GM18907 (cell line): ENCODE measurements at regions not wholly inside any gene's neighbourhood (a gene's known extent, or its start where the extent isn't known, plus 50 kb on each side); places are given as distances from the start of the nearest gene placed in this dataset.

Experiments used
- ATAC-seq: cut with Tn5 transposase; IDR thresholded peaks from one replicate; pipeline ENCODE4 v1.9.1; 2021; ENCODE audit warnings: mild to moderate bottlenecking, moderate library complexity; ENCODE audit not compliant: unreplicated experiment

DNA sequence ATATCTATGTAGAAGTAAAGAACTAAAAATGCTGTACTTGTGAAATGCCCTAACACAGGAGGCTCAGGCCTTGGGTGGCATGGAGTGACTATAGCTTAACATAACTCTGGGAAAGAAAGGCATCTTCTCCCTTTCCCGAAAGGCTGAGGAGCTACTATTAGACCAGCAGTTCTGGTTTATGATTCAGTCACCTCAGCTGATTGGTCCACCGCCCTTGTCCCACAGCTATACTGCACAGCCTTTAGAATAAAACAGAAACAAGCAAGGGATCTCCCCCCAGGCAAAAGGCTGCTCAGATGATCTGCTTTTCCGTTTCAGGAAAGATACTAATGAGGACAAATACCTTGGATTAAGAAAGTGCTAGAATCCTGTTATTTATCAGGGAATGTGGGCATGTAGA, 171.3 kb downstream of the SNCA start:
- ATAC-seq, result no peak

DNA sequence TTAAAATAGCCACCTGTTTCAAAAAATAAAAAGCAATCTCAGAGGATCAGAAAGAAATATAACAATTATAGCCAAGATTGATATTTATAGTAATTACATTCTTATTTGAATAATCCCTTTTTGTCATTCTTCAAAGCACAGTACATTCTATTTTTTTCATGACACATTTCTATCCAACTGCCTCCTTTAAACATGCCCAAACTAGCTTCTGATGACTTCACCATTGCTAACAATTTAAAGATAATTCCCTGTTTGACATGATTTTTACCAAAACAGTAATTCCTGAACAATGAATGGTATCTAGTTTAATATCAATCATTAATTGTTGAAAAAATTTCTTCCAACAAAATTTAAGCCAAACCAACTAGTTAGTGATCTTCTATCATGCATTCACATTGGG, 172.4 kb downstream of the SNCA start:
- ATAC-seq, result no peak

DNA sequence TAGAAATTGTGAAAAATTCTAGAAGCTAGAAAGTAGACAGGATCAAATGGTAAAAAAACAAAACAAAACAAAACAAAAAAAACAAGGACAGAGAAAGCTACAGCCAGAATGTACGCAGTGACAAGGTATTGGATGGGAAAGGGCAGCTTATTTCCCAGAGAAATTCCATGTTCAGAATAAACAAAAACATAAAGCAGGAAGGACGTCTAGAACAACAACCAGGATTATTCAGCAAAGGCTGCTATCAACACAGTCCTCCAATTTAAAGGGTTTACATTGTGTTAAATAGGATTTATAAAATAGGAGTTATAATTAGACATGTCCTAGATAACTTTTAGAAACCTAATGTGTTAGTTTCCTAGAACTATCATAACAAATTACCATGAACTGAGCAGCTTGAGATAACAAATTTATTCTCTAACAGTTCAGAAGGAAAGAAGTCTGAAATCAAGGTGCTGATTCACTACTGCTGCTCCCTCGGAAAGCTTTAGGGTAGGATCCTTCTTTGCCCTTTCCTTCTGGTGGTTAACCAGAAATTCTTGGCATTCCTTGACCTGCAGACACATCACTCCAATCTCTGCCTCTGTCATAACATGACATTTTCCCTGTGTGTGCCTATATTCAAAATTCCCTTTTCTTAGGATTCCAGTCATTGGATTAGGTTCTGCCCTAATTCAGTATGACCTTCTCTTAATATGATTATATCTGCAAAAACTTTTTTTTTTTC, 175.6 kb downstream of the SNCA start:
- no peak for ATAC-seq

DNA sequence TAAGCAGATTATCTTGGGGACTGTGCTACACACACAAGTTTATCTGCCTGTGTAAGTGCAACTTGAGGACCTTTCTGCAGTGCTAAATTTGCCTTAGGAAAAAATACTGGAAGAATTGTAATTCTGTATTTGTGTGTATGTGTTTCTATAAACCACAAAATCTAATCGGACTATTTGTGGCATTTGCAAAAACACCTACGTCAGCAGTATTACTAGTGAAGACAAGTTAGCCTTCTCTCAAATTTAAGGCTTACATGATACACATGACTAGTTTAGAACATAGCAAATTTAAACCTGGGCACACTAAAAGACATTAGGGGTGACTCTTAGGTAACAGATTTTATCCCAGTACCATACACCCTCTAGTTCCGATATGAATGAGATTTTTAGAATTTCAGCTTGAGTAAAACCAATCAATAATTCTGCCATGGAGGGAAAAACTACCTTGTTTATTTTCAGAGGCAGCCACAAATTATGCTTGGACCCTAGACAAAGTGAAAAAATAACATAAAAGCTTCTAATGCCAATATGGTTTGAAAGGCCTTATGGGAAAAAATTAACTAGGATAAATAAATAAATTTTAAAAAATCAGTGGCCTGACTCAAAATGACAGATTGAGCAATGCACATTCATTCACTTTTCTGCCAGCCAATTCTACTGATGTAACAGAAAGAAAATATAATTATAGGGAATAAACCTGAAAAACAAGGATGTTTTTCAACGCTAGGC, 176.4 kb downstream of the SNCA start:
- no peak for ATAC-seq

DNA sequence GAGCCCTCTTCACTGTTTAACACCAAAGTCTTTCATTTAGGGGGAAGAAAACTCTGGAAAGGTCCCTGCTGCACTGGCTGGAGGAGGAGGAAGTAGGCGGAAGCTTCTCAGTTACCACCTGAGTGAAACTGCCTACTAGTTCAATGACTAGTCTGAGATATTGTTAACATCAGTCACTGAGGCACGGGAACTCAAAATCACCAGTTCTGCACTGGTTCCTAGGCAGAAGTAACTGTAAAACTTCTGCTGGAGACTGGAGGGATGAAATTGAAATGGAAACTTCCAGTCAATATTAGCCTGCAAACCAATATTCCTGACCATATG, 178.3 kb downstream of the SNCA start:
- peak; percentile 81 for ATAC-seq

DNA sequence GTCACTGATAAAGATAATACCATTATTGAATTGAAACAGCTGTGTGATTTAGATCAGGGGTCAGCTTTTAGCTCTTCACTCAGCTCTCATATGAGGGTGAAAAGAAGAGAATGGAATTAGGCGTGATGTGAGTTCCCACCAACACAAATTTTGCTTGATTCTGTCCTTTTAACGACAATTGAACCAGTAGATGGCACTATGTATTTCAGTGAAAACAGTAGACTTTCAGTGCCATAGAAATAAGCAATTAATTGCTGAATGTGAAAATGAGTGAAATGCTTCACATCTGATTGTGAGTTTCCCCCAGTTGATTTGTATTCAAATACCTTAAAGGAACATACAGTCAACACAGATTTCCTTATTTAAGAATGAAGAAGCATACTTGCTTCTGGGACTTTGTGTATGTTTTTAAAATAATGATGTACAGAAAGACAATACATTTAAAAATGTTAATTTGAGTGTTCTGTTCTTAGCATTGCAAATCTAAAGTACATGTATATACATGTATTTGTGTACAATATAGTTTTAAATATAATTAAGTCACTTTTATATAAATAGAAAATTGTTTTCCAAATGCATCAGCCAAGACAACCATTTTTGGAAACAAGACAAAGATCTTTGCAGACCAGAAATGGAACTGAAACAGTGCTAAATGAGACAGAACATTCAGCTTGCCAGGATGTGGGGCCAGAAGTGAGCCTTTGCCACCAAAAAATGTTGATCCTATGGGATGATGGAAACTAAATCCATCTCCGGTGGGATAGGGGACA, 178.8 kb downstream of the SNCA start:
- ATAC-seq, result peak; percentile 79

DNA sequence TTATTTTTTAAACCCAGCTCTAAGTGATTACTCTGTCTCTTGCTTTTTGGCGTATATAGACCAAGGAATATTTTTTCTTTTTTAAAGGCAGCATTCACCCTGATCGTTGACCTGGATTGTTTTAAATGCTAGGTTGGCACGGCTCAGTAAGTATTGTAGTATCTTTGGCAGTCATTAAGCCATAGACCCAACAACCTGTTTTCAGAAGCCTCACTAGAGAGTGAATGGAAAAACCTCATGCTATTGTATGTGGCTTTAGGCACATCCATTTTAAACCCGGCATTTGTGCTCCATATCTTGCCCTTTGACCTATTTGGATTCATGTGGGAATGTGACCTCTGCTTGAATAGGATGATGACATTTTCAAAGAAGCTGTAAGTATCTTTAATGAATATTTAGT, 183.9 kb downstream of the SNCA start:
- ATAC-seq, result no peak

DNA sequence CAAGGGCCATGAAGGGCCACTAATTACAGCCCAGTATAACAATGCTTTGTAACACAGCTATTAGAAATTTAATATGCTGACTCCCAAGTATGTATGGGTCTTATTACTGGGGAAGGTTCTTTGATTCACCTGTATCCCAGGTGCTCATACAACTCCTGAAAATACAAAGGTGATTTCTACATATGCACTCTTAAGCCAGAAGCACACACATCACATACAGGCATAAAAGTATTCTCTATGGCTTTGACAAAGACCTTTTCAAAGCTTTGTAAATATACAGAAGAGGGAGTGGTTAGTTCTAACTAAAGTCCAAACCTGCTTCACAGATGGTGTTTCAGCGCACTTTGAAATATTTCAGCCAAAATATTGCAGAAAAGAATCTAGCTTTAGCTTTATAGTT, 191.5 kb downstream of the SNCA start:
- ATAC-seq, result no peak

DNA sequence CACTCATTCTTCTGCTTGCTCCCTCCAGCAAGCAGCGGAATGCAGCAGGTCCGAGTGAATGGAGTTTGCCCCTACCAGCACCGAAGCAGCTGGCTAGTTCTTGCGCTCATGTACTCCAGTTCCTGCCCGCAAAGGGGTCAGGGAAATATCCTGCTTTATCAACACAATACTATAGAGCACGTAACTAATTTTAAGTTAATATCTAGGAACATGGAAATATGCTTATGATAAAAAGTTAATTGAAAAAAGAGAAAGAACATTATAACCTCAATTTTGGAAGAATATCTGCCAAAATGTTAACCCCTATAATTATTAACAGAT, 195.6 kb downstream of the SNCA start:
- no peak for ATAC-seq

DNA sequence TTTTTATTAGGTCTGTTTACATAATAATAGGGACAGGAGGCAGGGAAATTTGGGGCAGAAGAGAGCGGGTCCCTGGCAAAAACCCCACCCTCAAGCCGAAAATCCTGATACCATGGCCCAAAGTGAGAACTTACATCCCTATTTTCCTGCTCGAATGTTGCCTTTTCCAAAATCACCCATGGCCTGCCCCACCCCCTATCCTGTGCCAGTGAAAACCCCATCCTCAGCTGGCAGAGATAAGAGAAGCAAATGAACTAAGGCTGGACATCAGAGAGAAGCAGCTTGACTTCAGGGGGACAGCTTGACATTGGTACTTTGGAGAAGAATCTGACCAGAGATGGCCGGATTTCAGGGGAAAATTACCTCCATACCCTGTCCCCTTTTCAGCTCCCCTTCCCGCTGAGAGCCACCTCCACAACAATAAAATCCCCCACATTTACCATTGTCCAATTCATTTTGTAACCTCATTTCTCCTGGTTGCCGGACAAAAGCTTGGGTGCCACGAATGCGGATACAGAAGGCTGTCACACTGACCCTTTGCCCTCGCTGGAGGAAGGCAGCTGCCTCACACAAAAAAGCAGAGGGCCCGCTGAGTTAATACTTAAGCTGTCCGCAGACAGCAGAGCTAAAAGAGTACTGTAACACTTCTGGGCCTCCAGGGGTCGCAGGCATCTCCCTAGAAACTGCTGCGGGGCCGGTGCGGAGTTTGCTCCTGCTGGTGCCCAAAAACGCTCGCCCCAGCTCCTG, 196.2 kb downstream of the SNCA start:
- ATAC-seq, result peak; percentile 65

DNA sequence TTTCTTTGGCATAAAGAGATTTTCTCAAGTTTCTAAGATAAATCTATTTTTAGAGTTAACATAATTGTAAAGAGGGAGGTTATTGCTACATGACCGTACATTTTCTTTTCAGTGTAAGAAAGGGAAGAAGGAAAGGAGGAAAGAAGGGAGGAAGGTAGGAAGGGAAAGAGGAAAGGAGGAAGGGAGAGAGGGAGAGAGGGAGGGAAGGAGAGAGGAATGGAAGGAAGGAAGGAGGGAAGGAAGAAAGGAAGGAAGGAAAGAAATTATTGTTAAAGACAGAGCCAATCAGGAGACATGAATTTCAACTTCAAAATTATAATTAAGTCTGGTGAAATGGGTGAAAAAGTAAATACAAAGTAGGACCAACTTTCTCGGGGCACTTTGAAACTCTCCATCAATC, 197.6 kb downstream of the SNCA start:
- ATAC-seq, result no peak

DNA sequence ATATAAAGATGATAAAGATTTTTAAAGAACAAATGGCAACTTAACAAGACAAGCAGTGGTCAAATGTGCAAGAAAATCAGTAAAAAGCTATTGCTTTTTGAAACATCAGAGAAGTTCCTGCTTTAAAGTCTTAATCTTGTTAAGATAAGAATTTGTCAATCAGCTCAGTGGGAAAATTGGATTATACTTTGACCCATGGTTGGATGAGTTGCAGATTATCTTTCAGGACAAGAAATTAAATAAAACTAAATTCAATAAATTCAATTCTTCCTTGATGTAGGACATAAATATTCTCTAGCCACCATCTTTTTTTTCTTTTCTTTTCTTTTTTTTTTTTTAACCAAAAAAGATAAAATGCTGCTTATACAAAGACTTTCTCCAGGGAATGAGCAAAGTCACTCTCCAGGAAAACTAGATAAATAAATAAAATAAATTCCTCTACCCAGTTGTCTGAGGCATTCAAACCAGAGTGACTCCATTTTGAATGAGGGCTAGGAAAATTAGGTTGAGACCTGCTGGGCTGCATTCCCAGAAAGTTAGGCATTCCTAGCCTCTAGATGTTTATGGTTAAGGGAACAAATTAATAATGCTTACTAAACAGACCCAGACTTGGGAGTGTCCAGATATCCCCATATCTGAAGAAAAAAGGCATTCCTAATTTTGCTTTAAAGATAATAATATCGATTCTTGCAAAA, 211.2 kb downstream of the SNCA start:
- ATAC-seq, result no peak

DNA sequence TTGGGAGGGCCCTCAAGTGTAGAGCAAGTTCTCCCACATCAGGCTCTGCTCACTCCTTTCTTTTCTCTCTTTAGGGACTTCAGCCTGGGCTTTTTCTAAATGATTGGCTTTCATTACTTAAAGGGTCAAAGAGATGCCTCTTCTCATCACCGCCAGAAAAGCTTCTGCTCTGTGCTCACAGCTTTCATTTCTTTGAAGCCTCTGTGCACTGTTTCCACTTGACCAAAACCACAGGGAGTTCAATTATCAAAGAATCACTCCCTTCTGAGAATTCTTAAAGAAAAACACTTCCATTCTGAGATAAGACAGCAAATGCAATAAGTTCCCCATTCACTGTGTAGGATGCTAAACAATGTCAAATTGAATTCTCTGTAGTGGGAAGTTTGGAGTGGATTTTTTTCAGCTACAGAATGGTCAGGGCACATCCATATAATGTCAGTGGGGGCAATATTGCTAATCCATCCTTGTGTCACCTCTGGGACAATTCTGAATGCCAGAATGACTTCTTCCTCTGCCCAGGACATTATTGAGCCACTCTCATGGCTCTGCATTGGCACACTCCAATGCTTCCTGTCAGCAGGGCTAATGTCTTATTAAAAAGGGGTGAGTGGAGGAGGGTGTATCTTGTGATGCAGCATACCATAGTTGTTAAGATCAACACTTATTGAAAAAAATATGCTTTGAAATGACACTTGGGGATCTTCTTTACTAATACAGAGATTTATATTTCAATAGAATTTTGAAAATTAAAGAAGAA, 217.6 kb downstream of the SNCA start:
- peak; percentile 62 for ATAC-seq

DNA sequence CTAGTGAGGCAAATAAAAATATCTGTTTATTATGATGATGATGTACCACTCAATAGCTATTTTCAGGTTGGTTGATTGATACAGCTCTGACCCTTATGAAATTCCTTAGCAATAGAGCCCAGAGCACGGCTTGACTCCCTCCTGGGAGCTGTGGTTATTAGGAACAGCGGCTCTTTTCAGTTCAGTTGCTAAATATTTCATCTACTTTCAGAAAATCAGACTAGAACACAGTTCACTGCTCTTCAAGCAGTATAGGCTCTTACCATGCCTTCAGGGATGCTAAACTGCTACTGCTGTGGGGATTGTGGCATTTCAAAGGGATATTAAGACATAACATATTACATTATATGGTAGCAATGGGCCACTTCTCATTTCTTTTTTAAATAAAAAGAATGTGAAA, 218.8 kb downstream of the SNCA start:
- ATAC-seq, result no peak

DNA sequence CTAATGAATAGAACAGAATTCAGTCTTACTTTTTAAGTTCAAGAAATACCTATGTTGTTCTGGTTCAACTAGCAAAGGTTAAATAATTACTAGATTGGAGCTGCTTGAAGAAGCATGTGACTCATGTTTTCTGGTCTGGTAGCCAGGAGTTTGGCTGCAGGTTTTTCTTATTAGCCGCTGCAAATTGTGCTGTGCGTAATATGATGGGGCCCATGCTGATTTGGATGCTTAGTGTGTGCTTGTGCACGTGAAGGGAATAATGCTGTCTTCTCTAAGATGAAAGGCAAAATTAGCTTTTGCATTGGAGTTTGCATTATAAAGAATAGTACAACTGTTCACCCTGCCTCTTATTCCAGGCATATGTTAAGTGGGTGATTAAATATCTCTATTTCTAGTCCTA, 219.6 kb downstream of the SNCA start:
- peak; percentile 72 for ATAC-seq

DNA sequence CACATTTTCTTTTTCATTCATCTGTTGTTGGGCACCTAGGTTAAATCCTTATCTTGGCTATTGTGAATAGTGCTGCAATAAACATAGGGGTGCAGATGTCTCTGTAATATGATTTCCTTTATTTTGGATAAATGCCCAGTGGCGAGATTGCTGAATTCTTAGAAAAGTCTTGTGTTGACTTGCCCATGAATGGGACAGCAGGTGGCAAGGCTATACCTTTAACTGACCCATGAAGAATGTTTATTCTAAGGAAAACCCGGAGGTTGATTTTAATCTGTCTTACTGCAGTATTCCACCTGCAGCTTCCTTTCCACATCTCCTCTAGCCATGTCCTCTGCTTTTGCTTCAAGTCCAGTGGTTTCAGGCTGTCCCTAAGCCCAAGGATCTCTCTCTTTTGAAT, 220.6 kb downstream of the SNCA start:
- ATAC-seq, result no peak

DNA sequence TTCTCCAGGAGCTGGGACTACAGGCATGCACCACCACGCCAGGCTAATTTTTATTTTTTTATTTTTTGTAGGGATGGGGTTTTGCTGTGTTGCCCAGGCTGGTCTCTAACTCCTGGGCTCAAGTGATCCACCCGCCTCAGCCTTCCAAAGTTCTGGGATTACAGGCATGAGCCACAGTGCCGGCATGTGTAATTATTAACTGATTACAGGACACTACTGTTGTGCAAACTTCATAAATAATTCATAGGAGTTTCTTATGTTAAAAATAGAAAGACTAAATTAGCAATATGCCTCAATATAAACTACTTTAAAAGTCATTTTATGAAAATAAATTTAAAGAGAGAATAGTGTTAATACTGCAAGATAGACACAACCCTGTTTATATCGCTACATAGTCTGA, 221.9 kb downstream of the SNCA start:
- no peak for ATAC-seq

DNA sequence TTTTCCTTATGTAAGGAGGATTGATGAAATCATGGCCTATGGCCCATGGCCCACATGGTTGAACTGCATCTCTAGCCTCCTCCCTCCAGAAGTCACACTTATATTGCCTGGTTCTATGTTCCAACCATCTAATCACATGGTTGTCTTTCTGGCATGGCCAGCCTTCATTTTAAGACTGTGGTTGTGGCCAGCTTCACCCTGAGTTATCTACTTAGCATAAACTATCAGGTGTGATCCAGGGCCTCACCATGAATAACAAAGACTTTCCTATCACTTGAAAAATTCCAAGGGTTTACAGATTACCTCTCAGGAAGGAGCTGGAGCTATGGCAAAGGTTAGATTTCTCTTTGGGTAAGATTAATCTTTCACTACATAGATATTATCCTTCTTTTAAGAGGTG, 222.8 kb downstream of the SNCA start:
- no peak for ATAC-seq

DNA sequence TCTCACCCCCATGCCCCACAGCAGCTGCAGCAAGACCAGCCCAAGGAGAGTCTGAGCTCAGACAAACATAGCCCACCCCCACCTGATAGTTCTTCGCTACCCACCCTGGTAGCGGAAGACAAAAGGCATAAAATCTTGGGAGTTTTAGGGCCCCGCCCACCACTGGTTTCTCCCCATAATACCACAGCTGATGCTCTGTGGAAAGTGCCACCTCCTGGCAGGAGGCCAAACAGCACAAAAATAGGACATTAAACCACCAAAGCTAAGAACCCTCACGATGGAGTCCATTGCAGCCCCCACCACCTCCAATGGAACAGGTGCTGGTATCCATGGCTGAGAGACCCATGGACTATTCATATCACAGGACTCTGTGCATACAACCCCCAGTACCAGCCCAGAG, 226.7 kb downstream of the SNCA start:
- ATAC-seq, result no peak

DNA sequence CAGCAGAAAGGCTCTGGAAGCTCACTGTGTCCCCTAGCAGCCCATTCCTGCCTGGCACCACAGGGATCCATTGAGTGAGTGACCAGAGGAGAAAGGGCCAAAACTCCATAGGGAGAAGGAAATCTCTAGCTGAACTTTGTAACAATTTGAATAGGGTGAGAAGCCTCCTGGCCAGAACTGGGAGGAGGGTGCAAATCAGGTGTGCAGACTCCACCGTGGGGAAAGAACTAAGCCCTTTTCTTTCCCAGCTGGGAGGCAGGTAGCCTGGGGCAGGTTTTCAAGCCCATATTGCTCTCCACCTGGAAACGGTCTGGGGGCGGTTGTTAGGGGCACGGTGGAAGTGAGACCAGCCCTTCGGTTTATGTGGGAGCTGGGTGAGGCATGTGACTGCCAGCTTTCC, 227.2 kb downstream of the SNCA start:
- no peak for ATAC-seq
